Lower lobe of right lung (tissue), 2 donors: ENCODE measurements at regions not wholly inside any gene's neighbourhood (a gene's known extent, or its start where the extent isn't known, plus 50 kb on each side); places are given as distances from the start of the nearest gene placed in this dataset.

ENCODE experiments used
- ATAC-seq, 2 donors: fragments of 200-7000 bp; cut with Tn5 transposase; one replicate each; pipeline ENCODE4 v1.9.1; 2020 to 2022; ENCODE audit warnings: mild to moderate bottlenecking in 2 of 2, moderate library complexity in 2 of 2
- DNase-seq: peaks from one replicate; pipeline ENCODE4 v3.0.0-alpha.2; 2020
- H3K27ac ChIP-seq: fragments of 200-600 bp; one replicate; pipeline ENCODE4 v1.8.0; 2022
- H3K27me3 ChIP-seq: fragments of 200-600 bp; one replicate; pipeline ENCODE4 v1.8.0; 2022; ENCODE audit warnings: low read depth
- H3K36me3 ChIP-seq: fragments of 200-600 bp; one replicate; pipeline ENCODE4 v1.8.0; 2022; ENCODE audit warnings: mild to moderate bottlenecking
- H3K4me1 ChIP-seq: fragments of 200-600 bp; one replicate; pipeline ENCODE4 v1.8.0; 2022
- H3K4me3 ChIP-seq: fragments of 200-600 bp; one replicate; pipeline ENCODE4 v1.8.0; 2022; ENCODE audit warnings: mild to moderate bottlenecking
- H3K9me3 ChIP-seq: fragments of 200-600 bp; one replicate; pipeline ENCODE4 v1.8.0; 2022
- intact Hi-C: fragments of 100-400 bp; cut with DNase I; formaldehyde crosslinking; loops from one replicate; pipeline ENCODE4 v1.11.0; 2022
- TF ChIP-seq, protein P1 (sequence below): fragments of 200-600 bp; IDR thresholded peaks from one replicate; pipeline ENCODE4 v1.8.0; 2022; ENCODE audit warnings: antibody characterized with exemption, mild to moderate bottlenecking
- donor health status: DM: no; HTN: yes; CAD: no; lungs with severe emphysema.

DNA sequence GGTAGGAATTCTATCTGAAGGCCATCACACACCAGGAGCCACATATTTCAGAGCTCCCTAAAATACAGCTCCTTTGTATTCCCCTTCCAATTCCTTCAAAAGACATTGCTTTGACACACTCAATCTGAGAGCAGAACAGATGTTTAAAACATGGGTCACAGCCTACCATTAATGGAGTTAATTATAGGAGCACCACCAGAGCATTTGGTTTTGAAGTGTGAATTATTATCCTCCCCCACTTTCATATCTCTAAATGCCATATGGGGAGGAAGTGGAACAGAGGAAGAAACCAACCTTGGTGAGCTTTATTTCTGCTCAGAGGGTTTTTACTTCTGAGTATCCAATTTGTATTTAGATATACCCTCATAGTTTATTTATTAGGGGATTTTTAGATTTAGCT is 50.7 kb upstream of the TNFRSF21 start:
- no peak for ATAC-seq
- TF ChIP-seq, protein P1, sequence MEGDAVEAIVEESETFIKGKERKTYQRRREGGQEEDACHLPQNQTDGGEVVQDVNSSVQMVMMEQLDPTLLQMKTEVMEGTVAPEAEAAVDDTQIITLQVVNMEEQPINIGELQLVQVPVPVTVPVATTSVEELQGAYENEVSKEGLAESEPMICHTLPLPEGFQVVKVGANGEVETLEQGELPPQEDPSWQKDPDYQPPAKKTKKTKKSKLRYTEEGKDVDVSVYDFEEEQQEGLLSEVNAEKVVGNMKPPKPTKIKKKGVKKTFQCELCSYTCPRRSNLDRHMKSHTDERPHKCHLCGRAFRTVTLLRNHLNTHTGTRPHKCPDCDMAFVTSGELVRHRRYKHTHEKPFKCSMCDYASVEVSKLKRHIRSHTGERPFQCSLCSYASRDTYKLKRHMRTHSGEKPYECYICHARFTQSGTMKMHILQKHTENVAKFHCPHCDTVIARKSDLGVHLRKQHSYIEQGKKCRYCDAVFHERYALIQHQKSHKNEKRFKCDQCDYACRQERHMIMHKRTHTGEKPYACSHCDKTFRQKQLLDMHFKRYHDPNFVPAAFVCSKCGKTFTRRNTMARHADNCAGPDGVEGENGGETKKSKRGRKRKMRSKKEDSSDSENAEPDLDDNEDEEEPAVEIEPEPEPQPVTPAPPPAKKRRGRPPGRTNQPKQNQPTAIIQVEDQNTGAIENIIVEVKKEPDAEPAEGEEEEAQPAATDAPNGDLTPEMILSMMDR, result no peak
- intact Hi-C loops, result no loop called here

DNA sequence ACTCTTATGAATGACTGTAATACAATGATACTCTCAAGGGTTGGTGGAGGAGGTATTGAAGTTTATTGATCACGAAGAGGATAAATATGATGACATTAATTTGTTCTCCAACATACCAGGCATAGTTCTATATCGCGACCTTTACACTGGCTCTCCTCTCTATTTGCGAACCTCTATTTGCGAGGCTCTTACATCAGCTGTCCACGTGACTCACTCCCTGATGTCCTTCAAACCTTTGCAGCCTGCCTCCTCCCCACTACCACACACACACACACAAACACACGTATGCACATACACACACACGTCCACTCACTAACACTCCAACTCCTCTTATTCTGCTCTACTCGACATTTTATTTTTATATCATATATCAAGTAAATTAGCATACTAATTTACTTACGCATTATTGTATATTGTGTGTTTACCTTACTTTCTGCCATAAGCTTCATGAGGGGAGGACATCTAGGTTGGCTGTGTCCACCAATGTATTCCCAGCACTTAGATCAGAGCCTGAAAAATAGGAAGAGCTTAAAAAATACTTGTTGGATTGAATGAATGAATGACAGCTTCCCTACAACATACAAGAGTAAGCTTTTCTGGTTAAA is 53.3 kb upstream of the TNFRSF21 start:
- Histone ChIP-seq H3K36me3 (no peaks in the 10 kb centered on the region), H3K4me1 (no peaks in the 10 kb centered on the region), H3K9me3 (no peaks in the 10 kb centered on the region), H3K27me3 (no peaks in the 10 kb centered on the region), H3K27ac (no peak overlapping the region), H3K4me3 (no peak overlapping the region)
- DNase-seq (no peak), ATAC-seq (peak in 1 of 2 donors; percentile 32)
- TF ChIP-seq, protein P1, result no peak
- intact Hi-C loops, result no loop called here

More for the DNA sequence above, 50.7 kb upstream of the TNFRSF21 start:
- Histone ChIP-seq H3K9me3 (no peaks in the 10 kb centered on the region), H3K27ac (no peak overlapping the region), H3K27me3 (no peaks in the 10 kb centered on the region), H3K4me1 (no peaks in the 10 kb centered on the region), H3K36me3 (no peaks in the 10 kb centered on the region), H3K4me3 (no peak overlapping the region)
- DNase-seq, result no peak

DNA sequence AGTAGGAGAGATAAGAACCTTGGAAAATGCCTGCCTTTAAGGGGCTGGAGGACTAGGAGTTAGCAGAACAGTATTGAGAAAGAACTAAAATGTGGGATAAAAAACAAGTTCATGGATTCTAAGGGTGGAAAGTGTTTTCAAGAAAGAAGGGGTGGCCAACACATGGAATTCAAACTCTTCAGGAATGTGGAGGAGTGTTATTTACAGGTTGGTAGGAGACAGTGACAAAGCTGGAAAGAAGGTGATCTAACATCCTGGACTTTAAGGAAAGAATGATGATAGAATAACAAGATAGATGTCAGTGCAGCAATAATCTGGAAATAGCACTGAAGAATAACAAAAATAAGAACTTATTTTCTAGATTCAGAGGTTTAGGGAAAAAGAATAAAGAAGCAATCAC is 54.0 kb upstream of the TNFRSF21 start:
- Histone ChIP-seq H3K4me1 (no peaks in the 10 kb centered on the region), H3K36me3 (no peaks in the 10 kb centered on the region), H3K27ac (no peak overlapping the region), H3K4me3 (no peak overlapping the region), H3K9me3 (no peaks in the 10 kb centered on the region), H3K27me3 (no peaks in the 10 kb centered on the region)
- no peak for ATAC-seq
- DNase-seq, result no peak
- TF ChIP-seq, protein P1, result no peak
- intact Hi-C loops, result no loop called here

DNA sequence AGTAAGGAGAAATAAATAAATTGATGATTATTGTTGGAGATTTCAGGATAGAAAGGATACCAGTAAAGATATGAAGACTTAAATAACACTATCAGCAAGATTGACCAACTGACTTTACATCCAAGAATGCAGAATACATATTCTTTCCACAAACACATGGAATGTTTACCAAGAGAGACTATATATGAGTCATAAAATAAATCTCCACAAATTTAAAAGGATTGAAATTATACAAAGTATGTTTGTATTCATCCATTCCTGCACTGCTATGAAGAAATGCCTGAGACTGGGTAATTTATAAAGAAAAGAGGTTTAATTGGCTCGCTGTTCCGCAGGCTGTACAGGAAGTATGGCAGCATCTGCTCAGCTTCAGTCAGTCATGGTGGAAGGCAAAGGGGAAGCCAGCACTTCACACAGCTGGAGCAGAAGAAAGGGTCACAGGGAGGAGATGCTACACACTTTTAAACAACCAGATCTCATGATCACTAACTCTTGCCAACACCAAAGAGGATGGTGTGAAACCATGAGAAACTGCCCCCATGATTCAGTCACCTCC is 56.7 kb upstream of the TNFRSF21 start:
- ATAC-seq (no peak), DNase-seq (no peak)
- H3K27me3 ChIP-seq, result no peaks in the 10 kb centered on the region
- TF ChIP-seq, protein P1, result no peak
- H3K4me1 ChIP-seq, result no peaks in the 10 kb centered on the region
- no peak overlapping the region for H3K4me3 ChIP-seq
- H3K36me3 ChIP-seq, result no peaks in the 10 kb centered on the region
- H3K27ac ChIP-seq, result no peak overlapping the region
- H3K9me3 ChIP-seq, result no peaks in the 10 kb centered on the region
- intact Hi-C loops, result no loop called here

DNA sequence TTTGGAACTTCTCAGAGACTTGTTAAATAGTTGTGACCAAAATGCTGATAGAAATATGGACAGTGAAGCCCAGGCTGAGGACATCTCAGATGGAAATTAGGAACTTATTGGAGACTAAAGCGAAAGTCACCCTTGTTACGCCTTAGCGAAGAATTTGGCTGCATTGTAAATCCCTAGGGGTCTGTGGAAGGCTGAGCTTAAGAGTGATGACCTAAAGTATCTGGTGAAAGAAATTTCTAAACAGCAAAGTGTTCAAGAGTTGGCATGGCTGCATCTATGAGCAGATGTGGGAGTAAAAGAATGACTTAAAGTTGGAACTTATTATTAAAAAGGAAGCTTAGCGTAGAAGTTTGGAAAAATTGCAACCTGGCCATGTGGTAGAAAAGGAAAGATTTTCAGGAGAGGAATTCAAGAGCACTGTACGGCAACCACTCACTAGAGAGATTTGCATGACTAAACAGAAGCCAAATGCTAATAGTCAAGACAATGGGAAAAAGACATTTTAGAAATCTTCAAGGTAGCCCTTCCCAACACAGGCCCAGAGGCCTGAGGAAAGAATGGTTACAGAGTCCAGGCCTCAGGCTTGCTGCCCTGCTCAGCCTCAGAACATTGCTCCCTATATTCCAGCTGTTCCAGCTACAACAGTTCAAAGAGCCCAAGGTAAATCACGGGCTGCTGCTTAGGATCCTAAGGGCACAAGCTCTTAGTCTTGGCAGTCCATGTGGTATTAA is 61.6 kb upstream of the TNFRSF21 start:
- TF ChIP-seq, protein P1, result no peak
- Histone ChIP-seq H3K9me3 (no peaks in the 10 kb centered on the region), H3K36me3 (no peaks in the 10 kb centered on the region), H3K4me3 (no peak overlapping the region), H3K4me1 (no peaks in the 10 kb centered on the region), H3K27me3 (no peaks in the 10 kb centered on the region), H3K27ac (no peak overlapping the region)
- intact Hi-C loops, result no loop called here
- ATAC-seq (no peak), DNase-seq (no peak)
